ENCODE measurements at regions not wholly inside any gene's neighbourhood (a gene's known extent, or its start where the extent isn't known, plus 50 kb on each side); places are given as distances from the start of the nearest gene placed in this dataset.
"Not testable (repeated sequence)": the region's sequence is repeated elsewhere in the genome, so short reads cannot be mapped to it uniquely, and the experiment has no call there.

DNA sequence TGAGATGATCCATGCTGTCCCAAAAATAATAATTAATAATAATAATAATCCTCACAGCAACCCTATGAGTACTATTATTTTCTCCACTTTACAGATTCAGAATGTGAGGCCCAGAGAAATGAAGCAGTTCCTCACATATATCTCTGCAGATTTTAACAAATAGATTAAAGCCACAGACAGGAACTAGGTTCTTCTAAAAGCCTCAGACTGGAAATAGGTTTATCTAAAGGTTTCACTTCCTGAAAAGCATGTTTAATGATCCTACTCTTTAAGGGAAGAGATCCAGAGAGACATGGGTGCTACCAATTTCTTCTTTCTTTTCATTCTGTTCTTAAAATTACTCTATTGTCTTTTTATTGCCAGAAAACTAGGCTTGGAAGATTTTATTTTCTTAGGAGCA, 1079.4 kb upstream of the COX7C start:
- H3K4me3 ChIP-seq (ENCODE audit: low read depth, low read length), result no peak overlapping the region
- peak; percentile 18 for DNase-seq (ENCODE audit: low read depth)
- TF ChIP-seq MAX (IDR thresholded peaks at IDR 0.05; ENCODE audit: low read depth, low read length), result no peak
- no peak for TF ChIP-seq POLR2A (IDR thresholded peaks at IDR 0.05; ENCODE audit: extremely low read depth, insufficient read length)
- TF ChIP-seq CTCF (IDR thresholded peaks at IDR 0.05; ENCODE audit: low read depth, low read length), result no peak
- no peak for TF ChIP-seq MYC (IDR thresholded peaks at IDR 0.05; ENCODE audit: low read depth, low read length)

- TF ChIP-seq CTCF (IDR thresholded peaks at IDR 0.05; ENCODE audit: low read depth, low read length) (no peak), MYC (IDR thresholded peaks at IDR 0.05; ENCODE audit: low read depth, low read length) (no peak), MAX (IDR thresholded peaks at IDR 0.05; ENCODE audit: low read depth, low read length) (no peak), POLR2A (IDR thresholded peaks at IDR 0.05; ENCODE audit: extremely low read depth, insufficient read length) (no peak)
- H3K4me3 ChIP-seq (ENCODE audit: low read depth, low read length), result no peak overlapping the region
- no peak for DNase-seq (ENCODE audit: low read depth)
Observed at GRCh38 chr5:85545129-85545528, 1072.6 kb upstream of the COX7C start.

DNA sequence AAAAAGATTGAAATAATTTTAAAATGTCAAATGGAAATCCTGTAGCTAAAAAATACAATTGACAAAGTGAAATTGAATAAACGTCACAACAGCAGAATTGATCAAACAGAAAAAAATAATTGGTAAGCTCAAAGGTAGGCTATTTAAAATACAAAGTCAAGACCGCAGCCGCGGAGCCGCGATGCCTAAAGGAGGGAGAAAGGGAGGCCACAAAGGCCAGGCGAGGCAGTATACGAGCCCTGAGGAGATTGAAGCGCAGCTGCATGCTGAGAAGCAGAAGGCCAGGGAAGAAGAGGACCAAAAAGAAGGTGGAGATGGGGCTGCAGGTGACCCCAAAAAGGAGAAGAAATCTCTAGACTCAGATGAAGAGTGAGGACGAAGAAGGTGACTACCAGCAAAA, 1068.5 kb upstream of the COX7C start:
- DNase-seq (ENCODE audit: low read depth), result no peak
- no peak for TF ChIP-seq CTCF (IDR thresholded peaks at IDR 0.05; ENCODE audit: low read depth, low read length)
- no peak for TF ChIP-seq MAX (IDR thresholded peaks at IDR 0.05; ENCODE audit: low read depth, low read length)
- TF ChIP-seq POLR2A (IDR thresholded peaks at IDR 0.05; ENCODE audit: extremely low read depth, insufficient read length), result no peak
- TF ChIP-seq MYC (IDR thresholded peaks at IDR 0.05; ENCODE audit: low read depth, low read length), result no peak
- H3K4me3 ChIP-seq (ENCODE audit: low read depth, low read length), result no peak overlapping the region

- no peak for TF ChIP-seq MYC (IDR thresholded peaks at IDR 0.05; ENCODE audit: low read depth, low read length)
- no peak for TF ChIP-seq CTCF (IDR thresholded peaks at IDR 0.05; ENCODE audit: low read depth, low read length)
- TF ChIP-seq MAX (IDR thresholded peaks at IDR 0.05; ENCODE audit: low read depth, low read length), result no peak
- TF ChIP-seq POLR2A (IDR thresholded peaks at IDR 0.05; ENCODE audit: extremely low read depth, insufficient read length), result no peak
- no peak for DNase-seq (ENCODE audit: low read depth)
- H3K4me3 ChIP-seq (ENCODE audit: low read depth, low read length), result no peak overlapping the region
Observed at GRCh38 chr5:85549836-85550599, 1067.7 kb upstream of the COX7C start.

DNA sequence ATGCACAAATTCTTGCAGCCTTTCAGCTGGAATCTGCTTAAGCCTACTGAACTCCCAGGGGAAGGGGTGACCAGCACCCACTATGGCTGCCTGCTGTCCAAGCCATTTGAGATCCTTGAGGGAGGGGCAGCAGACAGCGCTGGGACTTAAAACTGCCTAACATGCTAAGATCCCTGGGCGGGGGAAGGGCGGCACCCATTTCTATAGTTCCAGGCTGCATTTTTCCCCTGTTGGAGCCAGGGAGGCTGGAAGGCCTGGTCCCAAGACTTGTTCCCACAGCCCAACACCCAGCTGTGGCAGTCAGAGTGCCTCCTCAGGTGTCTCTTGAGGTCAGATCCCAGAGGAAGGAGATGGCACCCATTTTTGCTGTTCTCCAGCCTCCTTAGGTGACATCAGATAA, 1061.3 kb upstream of the COX7C start:
- TF ChIP-seq MAX (IDR thresholded peaks at IDR 0.05; ENCODE audit: low read depth, low read length), result no peak
- H3K4me3 ChIP-seq (ENCODE audit: low read depth, low read length), result no peak overlapping the region
- no peak for DNase-seq (ENCODE audit: low read depth)

- H3K4me3 ChIP-seq (ENCODE audit: low read depth, low read length), result no peak overlapping the region
- no peak for TF ChIP-seq MYC (IDR thresholded peaks at IDR 0.05; ENCODE audit: low read depth, low read length)
- no peak for TF ChIP-seq MAX (IDR thresholded peaks at IDR 0.05; ENCODE audit: low read depth, low read length)
- DNase-seq (ENCODE audit: low read depth), result no peak
Observed at GRCh38 chr5:85576666-85577065, 1041.1 kb upstream of the COX7C start.

DNA sequence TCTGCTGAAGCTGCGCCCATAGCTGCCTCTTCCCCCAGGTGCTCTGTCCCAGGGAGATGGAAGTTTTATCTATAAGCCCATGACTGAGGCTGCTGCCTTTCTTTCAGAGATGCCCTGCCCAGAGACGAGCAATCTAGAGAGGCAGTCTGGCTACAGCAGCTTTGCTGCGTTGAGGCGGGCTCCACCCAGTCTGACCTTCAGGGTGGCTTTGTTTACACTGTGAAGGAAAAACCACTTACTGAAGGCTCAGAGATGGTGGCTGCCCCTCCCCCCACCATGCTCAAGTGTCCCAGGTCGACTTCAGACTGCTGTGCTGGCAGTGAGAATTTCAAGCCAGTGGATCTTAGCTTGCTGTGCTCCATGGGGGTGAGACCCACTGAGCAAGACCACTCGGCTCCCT, 1029.9 kb upstream of the COX7C start:
- not testable (repeated sequence) for H3K4me3 ChIP-seq (ENCODE audit: low read depth, low read length)

DNA sequence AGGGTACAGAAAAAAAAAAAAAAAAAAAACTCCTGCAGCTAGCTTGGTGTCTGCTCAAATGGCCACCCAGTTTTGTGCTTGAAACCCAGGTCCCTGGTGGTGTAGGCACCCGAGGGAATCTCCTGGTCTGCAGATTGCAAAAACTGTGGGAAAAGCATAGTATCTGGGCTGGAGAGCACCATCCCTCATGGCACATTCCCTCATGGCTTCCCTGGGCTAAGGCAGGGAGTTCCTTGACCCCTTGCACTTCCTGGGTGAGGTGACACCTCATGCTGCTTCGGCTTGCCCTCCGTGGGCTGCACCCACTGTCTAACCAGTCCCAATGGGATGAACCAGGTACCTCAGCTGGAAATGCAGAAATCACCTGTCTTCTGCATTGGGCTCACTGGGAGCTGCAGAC, 1029.5 kb upstream of the COX7C start:
- not testable (repeated sequence) for H3K4me3 ChIP-seq (ENCODE audit: low read depth, low read length); DNase-seq (ENCODE audit: low read depth)

More for the DNA sequence above, 1029.9 kb upstream of the COX7C start:
- not testable (repeated sequence) for DNase-seq (ENCODE audit: low read depth)

Data from NB4 (cell line).